ENCODE measurements at regions not wholly inside any gene's neighbourhood (a gene's known extent, or its start where the extent isn't known, plus 50 kb on each side); places are given as distances from the start of the nearest gene placed in this dataset.
A peak's percentile ranks its signal among the peaks of the same experiment; 100 is the strongest.

DNA sequence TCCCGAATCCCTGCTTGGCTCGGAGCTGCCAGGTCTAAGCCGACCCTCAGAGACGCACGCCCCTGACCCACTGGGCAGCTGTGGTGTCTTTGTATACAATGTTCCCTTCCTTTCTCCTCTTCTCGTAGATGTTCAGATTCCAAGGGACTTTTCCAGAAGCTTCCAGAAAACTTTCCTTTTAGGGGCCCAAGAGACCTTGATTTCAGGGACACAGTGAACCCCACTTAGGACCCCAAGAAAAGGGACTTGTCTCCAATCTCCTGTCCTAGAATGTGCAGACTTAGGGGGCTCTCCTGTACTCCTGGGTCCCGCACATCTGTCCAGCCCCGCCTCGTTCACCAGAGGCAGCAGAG is 103.5 kb downstream of the EDN3 start:
- Histone ChIP-seq H3T11ph (ENCODE audit: low read length) (no peak overlapping the region), H4K91ac (ENCODE audit: insufficient read length, low read depth, low read length) (no peak overlapping the region), H3K79me1 (ENCODE audit: insufficient read depth, low read depth, low read length, poor library complexity, severe bottlenecking) (no peaks in the 10 kb centered on the region), H3K27ac (ENCODE audit: insufficient read length, low read depth, low read length) (no peak overlapping the region), H3K56ac (ENCODE audit: insufficient read length, low read depth, low read length) (no peak overlapping the region), H2BK12ac (ENCODE audit: insufficient read length, low read depth, low read length) (no peak overlapping the region), H2BK20ac (ENCODE audit: low read depth, low read length, poor library complexity, severe bottlenecking) (no peak overlapping the region), H3K27me3 (ENCODE audit: insufficient read depth, low read length) (peaks cover 5% of the 10 kb centered on the region; the same call in 1 of the 2 replicates), H3K79me2 (ENCODE audit: insufficient read depth, low read length) (no peaks in the 10 kb centered on the region), H2AFZ (ENCODE audit: low read length) (no peak overlapping the region), H2AK5ac (ENCODE audit: insufficient read length, low read length) (no peak overlapping the region), H3K18ac (ENCODE audit: insufficient read length, low read depth, low read length) (no peak overlapping the region), H3K23me2 (ENCODE audit: insufficient read length, low read depth, low read length, poor library complexity, severe bottlenecking) (peaks cover 8% of the 10 kb centered on the region), H4K20me1 (ENCODE audit: control insufficient read depth, insufficient read depth, insufficient read length) (no peaks in the 10 kb centered on the region), H2BK15ac (ENCODE audit: low read depth, low read length) (no peak overlapping the region), H3K4ac (ENCODE audit: low read depth, low read length) (no peak overlapping the region), H3K4me1 (ENCODE audit: insufficient read depth, low read length) (no peaks in the 10 kb centered on the region; the same call in 1 of the 2 replicates), H3K14ac (ENCODE audit: insufficient read depth, low read length) (no peak overlapping the region), H3K9me3 (ENCODE audit: control insufficient read depth, low read depth, low read length) (no peaks in the 10 kb centered on the region), H3K23ac (ENCODE audit: insufficient read length, low read depth, low read length) (no peak overlapping the region), H4K5ac (ENCODE audit: insufficient read length, low read depth, low read length) (no peak overlapping the region), H2BK5ac (ENCODE audit: insufficient read length, low read length) (no peak overlapping the region), H2BK120ac (ENCODE audit: low read depth, low read length, poor library complexity, severe bottlenecking) (no peak overlapping the region), H3K9ac (ENCODE audit: extremely low read depth, insufficient read length, low read length) (no peak overlapping the region), H4K8ac (replicated peaks; ENCODE audit: insufficient read length, low read depth, low read length) (no peak overlapping the region), H3K4me2 (ENCODE audit: insufficient read depth, insufficient read length, low read length) (peak overlapping the region; percentile 83)
- DNase-seq = no peak
- H3K27ac Mint-ChIP-seq = no peak overlapping the region
- H3K27me3 Mint-ChIP-seq (ENCODE audit: low read depth) = peaks cover 37% of the 10 kb centered on the region
- H3K4me3 Mint-ChIP-seq = peak overlapping the region in 1 of 2 experiments; percentile 67; a peak in 3 of 5 replicates
- H3K9me3 Mint-ChIP-seq = peaks cover 1 to 3% of the 10 kb centered on the region in 2 experiments; a peak in 4 of 5 replicates
- no CpG with 5 or more reads among the region's 9 CpGs for WGBS (ENCODE audit: extremely low coverage, insufficient read length, low lambda C conversion rate)
- peaks cover 14 to 20% of the 10 kb centered on the region in 2 experiments for H3K4me1 Mint-ChIP-seq
- H3K36me3 Mint-ChIP-seq (ENCODE audit: insufficient read depth in 1 of 3, low read depth in 3 of 3) = peaks cover 0 to 2% (median 0%) of the 10 kb centered on the region in 3 experiments; a peak in 2 of 7 replicates
- TF ChIP-seq, protein P1, sequence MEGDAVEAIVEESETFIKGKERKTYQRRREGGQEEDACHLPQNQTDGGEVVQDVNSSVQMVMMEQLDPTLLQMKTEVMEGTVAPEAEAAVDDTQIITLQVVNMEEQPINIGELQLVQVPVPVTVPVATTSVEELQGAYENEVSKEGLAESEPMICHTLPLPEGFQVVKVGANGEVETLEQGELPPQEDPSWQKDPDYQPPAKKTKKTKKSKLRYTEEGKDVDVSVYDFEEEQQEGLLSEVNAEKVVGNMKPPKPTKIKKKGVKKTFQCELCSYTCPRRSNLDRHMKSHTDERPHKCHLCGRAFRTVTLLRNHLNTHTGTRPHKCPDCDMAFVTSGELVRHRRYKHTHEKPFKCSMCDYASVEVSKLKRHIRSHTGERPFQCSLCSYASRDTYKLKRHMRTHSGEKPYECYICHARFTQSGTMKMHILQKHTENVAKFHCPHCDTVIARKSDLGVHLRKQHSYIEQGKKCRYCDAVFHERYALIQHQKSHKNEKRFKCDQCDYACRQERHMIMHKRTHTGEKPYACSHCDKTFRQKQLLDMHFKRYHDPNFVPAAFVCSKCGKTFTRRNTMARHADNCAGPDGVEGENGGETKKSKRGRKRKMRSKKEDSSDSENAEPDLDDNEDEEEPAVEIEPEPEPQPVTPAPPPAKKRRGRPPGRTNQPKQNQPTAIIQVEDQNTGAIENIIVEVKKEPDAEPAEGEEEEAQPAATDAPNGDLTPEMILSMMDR (conservative IDR thresholded peaks at IDR 0.05) = no peak; the same call in 2 of the 3 replicates

All from H9 (cell line).